ENCODE measurements at regions not wholly inside any gene's neighbourhood (a gene's known extent, or its start where the extent isn't known, plus 50 kb on each side); places are given as distances from the start of the nearest gene placed in this dataset.

DNA sequence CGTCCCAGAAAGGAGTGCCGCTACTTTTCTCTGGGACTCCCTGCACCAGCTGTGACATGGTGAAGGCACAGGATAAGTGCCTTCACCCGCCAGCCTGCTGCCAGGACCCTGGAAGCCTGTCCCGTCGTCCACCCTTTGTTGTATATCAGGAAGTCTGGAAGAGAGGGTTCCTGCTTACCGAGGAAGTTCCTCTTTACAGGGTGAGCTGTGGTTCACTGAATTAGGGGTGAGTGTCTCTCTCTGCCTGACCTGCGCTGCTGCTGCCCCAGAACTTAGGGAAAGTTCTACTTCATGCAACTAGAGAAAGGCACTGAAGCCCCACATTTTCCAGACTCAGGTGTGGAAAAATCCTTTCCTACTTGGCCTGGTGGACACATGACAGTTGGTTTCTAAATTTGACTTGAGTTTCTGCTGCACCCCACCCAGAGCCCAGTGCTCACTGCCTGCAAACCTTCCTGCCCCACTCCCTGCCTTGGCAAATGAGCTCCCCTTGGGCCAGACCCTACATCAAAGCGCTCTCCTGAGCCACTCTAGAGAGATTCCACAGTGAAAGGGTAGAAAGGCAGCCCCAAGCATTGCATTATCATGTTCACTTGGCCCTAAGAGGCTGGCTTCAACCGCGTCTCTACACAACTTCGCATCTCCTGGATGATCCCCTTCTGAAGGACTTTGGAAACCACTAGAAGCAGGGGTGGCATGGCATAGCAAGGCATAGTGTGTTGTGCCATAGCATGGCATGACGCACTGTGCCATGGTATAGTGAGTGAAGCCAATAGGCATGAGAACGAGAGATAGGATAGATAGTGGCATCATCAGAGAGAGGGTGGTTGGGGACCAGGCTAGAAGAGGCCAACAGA lies 215.8 kb upstream of the CDYL start:
- TF ChIP-seq, protein P1, sequence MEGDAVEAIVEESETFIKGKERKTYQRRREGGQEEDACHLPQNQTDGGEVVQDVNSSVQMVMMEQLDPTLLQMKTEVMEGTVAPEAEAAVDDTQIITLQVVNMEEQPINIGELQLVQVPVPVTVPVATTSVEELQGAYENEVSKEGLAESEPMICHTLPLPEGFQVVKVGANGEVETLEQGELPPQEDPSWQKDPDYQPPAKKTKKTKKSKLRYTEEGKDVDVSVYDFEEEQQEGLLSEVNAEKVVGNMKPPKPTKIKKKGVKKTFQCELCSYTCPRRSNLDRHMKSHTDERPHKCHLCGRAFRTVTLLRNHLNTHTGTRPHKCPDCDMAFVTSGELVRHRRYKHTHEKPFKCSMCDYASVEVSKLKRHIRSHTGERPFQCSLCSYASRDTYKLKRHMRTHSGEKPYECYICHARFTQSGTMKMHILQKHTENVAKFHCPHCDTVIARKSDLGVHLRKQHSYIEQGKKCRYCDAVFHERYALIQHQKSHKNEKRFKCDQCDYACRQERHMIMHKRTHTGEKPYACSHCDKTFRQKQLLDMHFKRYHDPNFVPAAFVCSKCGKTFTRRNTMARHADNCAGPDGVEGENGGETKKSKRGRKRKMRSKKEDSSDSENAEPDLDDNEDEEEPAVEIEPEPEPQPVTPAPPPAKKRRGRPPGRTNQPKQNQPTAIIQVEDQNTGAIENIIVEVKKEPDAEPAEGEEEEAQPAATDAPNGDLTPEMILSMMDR (IDR thresholded peaks at IDR 0.05; ENCODE audit: poor library complexity, severe bottlenecking) = no peak
- no peak for TF ChIP-seq EZH2 (IDR thresholded peaks at IDR 0.05; ENCODE audit: borderline replicate concordance, insufficient read depth, low read length, poor library complexity, severe bottlenecking)
- TF ChIP-seq TAF1 (IDR thresholded peaks at IDR 0.05; ENCODE audit: low read depth) = no peak
- TF ChIP-seq REST (IDR thresholded peaks at IDR 0.05; ENCODE audit: borderline replicate concordance) = no peak
